ENCODE measurements at regions not wholly inside any gene's neighbourhood (a gene's known extent, or its start where the extent isn't known, plus 50 kb on each side); places are given as distances from the start of the nearest gene placed in this dataset.

- Histone ChIP-seq H3K27me3 (ENCODE audit: control insufficient read depth in 1 of 2, insufficient read depth in 2 of 2, low read length in 2 of 2) (no peaks in the 10 kb centered on the region), H3K9ac (ENCODE audit: low read length) (no peak overlapping the region), H3K9me3 (ENCODE audit: low read length) (no peaks in the 10 kb centered on the region), H3K27ac (ENCODE audit: low read depth, low read length) (no peak overlapping the region), H3K4me3 (ENCODE audit: low read depth in 1 of 2, low read length in 2 of 2) (no peak overlapping the region), H3K4me1 (ENCODE audit: insufficient read depth, low read length) (peaks cover 47% of the 10 kb centered on the region), H3K36me3 (ENCODE audit: insufficient read depth, low read length) (no peaks in the 10 kb centered on the region)
These were observed 208.7 kb downstream of the CYP26B1 start for GRCh38 chr2:71938659-71939587.

- Histone ChIP-seq H3K9ac (ENCODE audit: low read length) (no peak overlapping the region), H3K9me3 (ENCODE audit: low read length) (no peaks in the 10 kb centered on the region), H3K4me1 (ENCODE audit: insufficient read depth, low read length) (peaks cover 48% of the 10 kb centered on the region), H3K27ac (ENCODE audit: low read depth, low read length) (no peak overlapping the region), H3K4me3 (ENCODE audit: low read depth in 1 of 2, low read length in 2 of 2) (no peak overlapping the region), H3K27me3 (ENCODE audit: control insufficient read depth in 1 of 2, insufficient read depth in 2 of 2, low read length in 2 of 2) (no peaks in the 10 kb centered on the region), H3K36me3 (ENCODE audit: insufficient read depth, low read length) (no peaks in the 10 kb centered on the region)
These were observed 209.6 kb downstream of the CYP26B1 start for GRCh38 chr2:71938108-71938507.

- H3K36me3 ChIP-seq (ENCODE audit: insufficient read depth, low read length), result no peaks in the 10 kb centered on the region
- no peak overlapping the region for H3K27ac ChIP-seq (ENCODE audit: low read depth, low read length)
These were observed 210.3 kb downstream of the CYP26B1 start for GRCh38 chr2:71937396-71937795.

GRCh38 chr2:71936076-71937030 lies 211.3 kb downstream of the CYP26B1 start:
- H3K9me3 ChIP-seq (ENCODE audit: low read length), result no peaks in the 10 kb centered on the region
- no peaks in the 10 kb centered on the region for H3K36me3 ChIP-seq (ENCODE audit: insufficient read depth, low read length)
- H3K9ac ChIP-seq (ENCODE audit: low read length), result no peak overlapping the region
- peaks cover 48% of the 10 kb centered on the region for H3K4me1 ChIP-seq (ENCODE audit: insufficient read depth, low read length)
- H3K27me3 ChIP-seq (ENCODE audit: control insufficient read depth in 1 of 2, insufficient read depth in 2 of 2, low read length in 2 of 2), result no peaks in the 10 kb centered on the region
- H3K4me3 ChIP-seq (ENCODE audit: low read depth in 1 of 2, low read length in 2 of 2), result no peak overlapping the region
- H3K27ac ChIP-seq (ENCODE audit: low read depth, low read length), result no peak overlapping the region

More at GRCh38 chr2:71937396-71937795, 210.3 kb downstream of the CYP26B1 start:
- no peaks in the 10 kb centered on the region for H3K27me3 ChIP-seq (ENCODE audit: control insufficient read depth in 1 of 2, insufficient read depth in 2 of 2, low read length in 2 of 2)
- no peak overlapping the region for H3K9ac ChIP-seq (ENCODE audit: low read length)
- H3K4me3 ChIP-seq (ENCODE audit: low read depth in 1 of 2, low read length in 2 of 2), result no peak overlapping the region
- peaks cover 48% of the 10 kb centered on the region for H3K4me1 ChIP-seq (ENCODE audit: insufficient read depth, low read length)
- no peaks in the 10 kb centered on the region for H3K9me3 ChIP-seq (ENCODE audit: low read length)

- peaks cover 43% of the 10 kb centered on the region for H3K4me1 ChIP-seq (ENCODE audit: insufficient read depth, low read length)
- no peaks in the 10 kb centered on the region for H3K36me3 ChIP-seq (ENCODE audit: insufficient read depth, low read length)
- no peaks in the 10 kb centered on the region for H3K9me3 ChIP-seq (ENCODE audit: low read length)
- peak overlapping the region; percentile 70 for H3K27ac ChIP-seq (ENCODE audit: low read depth, low read length)
- H3K27me3 ChIP-seq (ENCODE audit: control insufficient read depth in 1 of 2, insufficient read depth in 2 of 2, low read length in 2 of 2), result no peaks in the 10 kb centered on the region
- no peak overlapping the region for H3K4me3 ChIP-seq (ENCODE audit: low read depth in 1 of 2, low read length in 2 of 2)
- no peak overlapping the region for H3K9ac ChIP-seq (ENCODE audit: low read length)
These were observed 212.3 kb downstream of the CYP26B1 start for GRCh38 chr2:71935262-71935848.

GRCh38 chr2:71934595-71935261 lies 212.9 kb downstream of the CYP26B1 start:
- no peak overlapping the region for H3K9ac ChIP-seq (ENCODE audit: low read length)
- no peak overlapping the region for H3K4me3 ChIP-seq (ENCODE audit: low read depth in 1 of 2, low read length in 2 of 2)
- peaks cover 42% of the 10 kb centered on the region for H3K4me1 ChIP-seq (ENCODE audit: insufficient read depth, low read length)
- no peaks in the 10 kb centered on the region for H3K9me3 ChIP-seq (ENCODE audit: low read length)
- peak overlapping the region; percentile 70 for H3K27ac ChIP-seq (ENCODE audit: low read depth, low read length)
- H3K36me3 ChIP-seq (ENCODE audit: insufficient read depth, low read length), result no peaks in the 10 kb centered on the region
- H3K27me3 ChIP-seq (ENCODE audit: control insufficient read depth in 1 of 2, insufficient read depth in 2 of 2, low read length in 2 of 2), result no peaks in the 10 kb centered on the region

- no peak overlapping the region for H3K27ac ChIP-seq (ENCODE audit: low read depth, low read length)
- no peak overlapping the region for H3K9ac ChIP-seq (ENCODE audit: low read length)
- no peaks in the 10 kb centered on the region for H3K9me3 ChIP-seq (ENCODE audit: low read length)
- H3K27me3 ChIP-seq (ENCODE audit: control insufficient read depth in 1 of 2, insufficient read depth in 2 of 2, low read length in 2 of 2), result no peaks in the 10 kb centered on the region
- peaks cover 39% of the 10 kb centered on the region for H3K4me1 ChIP-seq (ENCODE audit: insufficient read depth, low read length)
- no peak overlapping the region for H3K4me3 ChIP-seq (ENCODE audit: low read depth in 1 of 2, low read length in 2 of 2)
- H3K36me3 ChIP-seq (ENCODE audit: insufficient read depth, low read length), result no peaks in the 10 kb centered on the region
These were observed 213.4 kb downstream of the CYP26B1 start for GRCh38 chr2:71934320-71934593.

GRCh38 chr2:71933467-71934319 lies 214.0 kb downstream of the CYP26B1 start:
- H3K27ac ChIP-seq (ENCODE audit: low read depth, low read length), result no peak overlapping the region
- H3K27me3 ChIP-seq (ENCODE audit: control insufficient read depth in 1 of 2, insufficient read depth in 2 of 2, low read length in 2 of 2), result no peaks in the 10 kb centered on the region
- no peaks in the 10 kb centered on the region for H3K36me3 ChIP-seq (ENCODE audit: insufficient read depth, low read length)
- H3K9me3 ChIP-seq (ENCODE audit: low read length), result no peaks in the 10 kb centered on the region
- H3K9ac ChIP-seq (ENCODE audit: low read length), result no peak overlapping the region
- peaks cover 38% of the 10 kb centered on the region for H3K4me1 ChIP-seq (ENCODE audit: insufficient read depth, low read length)
- no peak overlapping the region for H3K4me3 ChIP-seq (ENCODE audit: low read depth in 1 of 2, low read length in 2 of 2)

GRCh38 chr2:71932780-71933466 lies 214.7 kb downstream of the CYP26B1 start:
- Histone ChIP-seq H3K9me3 (ENCODE audit: low read length) (no peaks in the 10 kb centered on the region), H3K27me3 (ENCODE audit: control insufficient read depth in 1 of 2, insufficient read depth in 2 of 2, low read length in 2 of 2) (no peaks in the 10 kb centered on the region), H3K4me1 (ENCODE audit: insufficient read depth, low read length) (peaks cover 38% of the 10 kb centered on the region), H3K36me3 (ENCODE audit: insufficient read depth, low read length) (no peaks in the 10 kb centered on the region), H3K27ac (ENCODE audit: low read depth, low read length) (no peak overlapping the region), H3K9ac (ENCODE audit: low read length) (no peak overlapping the region), H3K4me3 (ENCODE audit: low read depth in 1 of 2, low read length in 2 of 2) (no peak overlapping the region)
